Testis (tissue), 2 donors: ENCODE measurements at regions not wholly inside any gene's neighbourhood (a gene's known extent, or its start where the extent isn't known, plus 50 kb on each side); places are given as distances from the start of the nearest gene placed in this dataset.

Experiments used
- CTCF ChIP-seq, 3 experiments: fragments of 450-650 bp in 2 of 3; fragments of 200-600 bp in 1 of 3; sonication (generic) in 1 of 3; IDR thresholded peaks; one replicate each; pipeline ENCODE4 v1.5.1; 2016 to 2019; ENCODE audit warnings: antibody characterized with exemption in 3 of 3, mild to moderate bottlenecking in 2 of 3, moderate library complexity in 1 of 3
- POLR2A ChIP-seq: fragments of 450-650 bp; IDR thresholded peaks from one replicate; pipeline ENCODE4 v1.6.1; 2017; ENCODE audit warnings: antibody characterized with exemption, mild to moderate bottlenecking, moderate library complexity

GRCh38 chr15:27627623-27628022, 471.5 kb downstream of the OCA2 start:
- TF ChIP-seq CTCF (IDR thresholded peaks at IDR 0.05) (no peak), POLR2A (no peak)
